ENCODE measurements at regions not wholly inside any gene's neighbourhood (a gene's known extent, or its start where the extent isn't known, plus 50 kb on each side); places are given as distances from the start of the nearest gene placed in this dataset.

- no TSS peak for BruUV-seq (replicated peaks)
- ChIA-PET POLR2A (ENCODE audit: low non-redundant PET) (no interaction called here), CTCF (no interaction called here)
- H3K4me3 ChIP-seq (ENCODE audit: low read depth, low read length, poor library complexity, severe bottlenecking): no peak overlapping the region
- no peaks in the 10 kb centered on the region for H3K27me3 ChIP-seq (replicated peaks; ENCODE audit: insufficient read depth, low read depth, low read length, poor library complexity)
- H3K9me3 ChIP-seq (ENCODE audit: low read depth, low read length, poor library complexity, severe bottlenecking): no peaks in the 10 kb centered on the region
- TF ChIP-seq EZH2 (IDR thresholded peaks at IDR 0.05; ENCODE audit: borderline replicate concordance, low read depth, low read length, poor library complexity, severe bottlenecking): no peak
- TF ChIP-seq, protein P1, sequence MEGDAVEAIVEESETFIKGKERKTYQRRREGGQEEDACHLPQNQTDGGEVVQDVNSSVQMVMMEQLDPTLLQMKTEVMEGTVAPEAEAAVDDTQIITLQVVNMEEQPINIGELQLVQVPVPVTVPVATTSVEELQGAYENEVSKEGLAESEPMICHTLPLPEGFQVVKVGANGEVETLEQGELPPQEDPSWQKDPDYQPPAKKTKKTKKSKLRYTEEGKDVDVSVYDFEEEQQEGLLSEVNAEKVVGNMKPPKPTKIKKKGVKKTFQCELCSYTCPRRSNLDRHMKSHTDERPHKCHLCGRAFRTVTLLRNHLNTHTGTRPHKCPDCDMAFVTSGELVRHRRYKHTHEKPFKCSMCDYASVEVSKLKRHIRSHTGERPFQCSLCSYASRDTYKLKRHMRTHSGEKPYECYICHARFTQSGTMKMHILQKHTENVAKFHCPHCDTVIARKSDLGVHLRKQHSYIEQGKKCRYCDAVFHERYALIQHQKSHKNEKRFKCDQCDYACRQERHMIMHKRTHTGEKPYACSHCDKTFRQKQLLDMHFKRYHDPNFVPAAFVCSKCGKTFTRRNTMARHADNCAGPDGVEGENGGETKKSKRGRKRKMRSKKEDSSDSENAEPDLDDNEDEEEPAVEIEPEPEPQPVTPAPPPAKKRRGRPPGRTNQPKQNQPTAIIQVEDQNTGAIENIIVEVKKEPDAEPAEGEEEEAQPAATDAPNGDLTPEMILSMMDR (conservative IDR thresholded peaks at IDR 0.05; ENCODE audit: low read depth, low read length): no peak
- H3K27ac ChIP-seq (ENCODE audit: low read depth, low read length, poor library complexity, severe bottlenecking): no peak overlapping the region
- intact Hi-C loops (cut with micrococcal nuclease; ENCODE audit: unreplicated experiment): loop anchor here (5.0 kb wide), 1 partner anchor 55 kb away; no protein-coding TSS in a partner anchor
- H3K4me1 ChIP-seq (ENCODE audit: insufficient read depth, low read length, poor library complexity, severe bottlenecking): no peaks in the 10 kb centered on the region
- no peak for DNase-seq (ENCODE audit: low spot score)
- H3K36me3 ChIP-seq (ENCODE audit: insufficient read depth, low read length, poor library complexity, severe bottlenecking): no peaks in the 10 kb centered on the region
Observed at GRCh38 chr21:16592381-16592780, 862.6 kb downstream of the USP25 start.

- CTCF ChIA-PET: no interaction called here
- no TSS peak for BruUV-seq (replicated peaks)
- H3K9me3 ChIP-seq (ENCODE audit: low read depth, low read length, poor library complexity, severe bottlenecking): peaks cover 3% of the 10 kb centered on the region
- no peak overlapping the region for H3K27ac ChIP-seq (ENCODE audit: low read depth, low read length, poor library complexity, severe bottlenecking)
- DNase-seq (ENCODE audit: low spot score): no peak
- no peaks in the 10 kb centered on the region for H3K4me1 ChIP-seq (ENCODE audit: insufficient read depth, low read length, poor library complexity, severe bottlenecking)
- intact Hi-C loops (cut with micrococcal nuclease; ENCODE audit: unreplicated experiment): loop anchor here (5.0 kb wide), 1 partner anchor 57 kb away; no protein-coding TSS in a partner anchor
- no peaks in the 10 kb centered on the region for H3K27me3 ChIP-seq (replicated peaks; ENCODE audit: insufficient read depth, low read depth, low read length, poor library complexity)
- H3K4me3 ChIP-seq (ENCODE audit: low read depth, low read length, poor library complexity, severe bottlenecking): no peak overlapping the region
- no peak for TF ChIP-seq EZH2 (IDR thresholded peaks at IDR 0.05; ENCODE audit: borderline replicate concordance, low read depth, low read length, poor library complexity, severe bottlenecking)
- TF ChIP-seq, protein P1 (conservative IDR thresholded peaks at IDR 0.05; ENCODE audit: low read depth, low read length): no peak
- H3K36me3 ChIP-seq (ENCODE audit: insufficient read depth, low read length, poor library complexity, severe bottlenecking): no peaks in the 10 kb centered on the region
- POLR2A ChIA-PET (ENCODE audit: low non-redundant PET): no interaction called here
Observed at GRCh38 chr21:16594191-16594590, 864.4 kb downstream of the USP25 start.

GRCh38 chr21:16596369-16596768 lies 866.6 kb downstream of the USP25 start:
- intact Hi-C loops (cut with micrococcal nuclease; ENCODE audit: unreplicated experiment): no loop called here
- Histone ChIP-seq H3K4me3 (ENCODE audit: low read depth, low read length, poor library complexity, severe bottlenecking) (no peak overlapping the region), H3K27me3 (replicated peaks; ENCODE audit: insufficient read depth, low read depth, low read length, poor library complexity) (no peaks in the 10 kb centered on the region), H3K9me3 (ENCODE audit: low read depth, low read length, poor library complexity, severe bottlenecking) (peaks cover 3% of the 10 kb centered on the region), H3K27ac (ENCODE audit: low read depth, low read length, poor library complexity, severe bottlenecking) (no peak overlapping the region), H3K4me1 (ENCODE audit: insufficient read depth, low read length, poor library complexity, severe bottlenecking) (no peaks in the 10 kb centered on the region), H3K36me3 (ENCODE audit: insufficient read depth, low read length, poor library complexity, severe bottlenecking) (no peaks in the 10 kb centered on the region)
- CTCF ChIA-PET: no interaction called here
- DNase-seq (ENCODE audit: low spot score): no peak
- BruUV-seq (replicated peaks): no TSS peak
- TF ChIP-seq, protein P1 (conservative IDR thresholded peaks at IDR 0.05; ENCODE audit: low read depth, low read length): no peak
- TF ChIP-seq EZH2 (IDR thresholded peaks at IDR 0.05; ENCODE audit: borderline replicate concordance, low read depth, low read length, poor library complexity, severe bottlenecking): no peak
- POLR2A ChIA-PET (ENCODE audit: low non-redundant PET): no interaction called here

Measured in A673 (cell line).